Thoracic aorta (tissue), 2 donors: ENCODE measurements at regions not wholly inside any gene's neighbourhood (a gene's known extent, or its start where the extent isn't known, plus 50 kb on each side); places are given as distances from the start of the nearest gene placed in this dataset.

ENCODE experiments used
- ATAC-seq: fragments of 150-250 bp; one replicate; pipeline ENCODE4 v1.8.0; 2017; ENCODE audit warnings: low read depth; ENCODE audit not compliant: insufficient number of reproducible peaks, low FRiP score
- DNase-seq: peaks from one replicate; pipeline ENCODE4 v3.0.0-alpha.2; 2020; ENCODE audit warnings: low spot score
- H3K27ac ChIP-seq, 2 donors: fragments of 200-600 bp; sonication (generic); 1 replicate in 1 of 2; 2 replicates in 1 of 2; pipeline ENCODE4 v1.5.1; 2016; ENCODE audit warnings: mild to moderate bottlenecking in 2 of 2, moderate library complexity in 2 of 2
- H3K27me3 ChIP-seq: fragments of 200-600 bp; sonication (generic); replicated peaks from 2 replicates; pipeline ENCODE4 v1.6.0; 2016; ENCODE audit warnings: mild to moderate bottlenecking; ENCODE audit not compliant: insufficient read depth
- H3K36me3 ChIP-seq: fragments of 200-600 bp; sonication (generic); one replicate; pipeline ENCODE4 v1.5.1; 2016
- H3K4me1 ChIP-seq, 2 donors: fragments of 200-600 bp; sonication (generic); 1 replicate in 1 of 2; 2 replicates in 1 of 2; pipeline versions ENCODE4 v1.5.1 to v1.6.0; 2016; ENCODE audit warnings: low read depth in 2 of 2, mild to moderate bottlenecking in 1 of 2; ENCODE audit not compliant: control insufficient read depth in 1 of 2
- H3K4me3 ChIP-seq: fragments of 200-600 bp; sonication (generic); 2 replicates; pipeline ENCODE4 v1.5.1; 2016; ENCODE audit warnings: mild to moderate bottlenecking
- H3K9me3 ChIP-seq: fragments of 200-600 bp; sonication (generic); 2 replicates; pipeline ENCODE4 v1.5.1; 2016
- CTCF ChIP-seq: fragments of 200-600 bp; sonication (generic); IDR thresholded peaks from one replicate; pipeline ENCODE4 v1.5.1; 2019; ENCODE audit warnings: antibody characterized with exemption

- no peak for TF ChIP-seq CTCF
- H3K4me3 ChIP-seq, result no peak overlapping the region
Observed at GRCh38 chr4:65911720-65912119, 241.4 kb upstream of the EPHA5 start.

GRCh38 chr4:65893957-65894755 is 223.9 kb upstream of the EPHA5 start:
- no peaks in the 10 kb centered on the region for H3K9me3 ChIP-seq
- H3K36me3 ChIP-seq, result no peaks in the 10 kb centered on the region
- no peaks in the 10 kb centered on the region for H3K4me1 ChIP-seq
- no peak for TF ChIP-seq CTCF
- H3K4me3 ChIP-seq, result no peak overlapping the region
- ATAC-seq, result no peak
- no peak for DNase-seq
- no peaks in the 10 kb centered on the region for H3K27me3 ChIP-seq
- H3K27ac ChIP-seq, result no peak overlapping the region

More at GRCh38 chr4:65911720-65912119, 241.4 kb upstream of the EPHA5 start:
- Histone ChIP-seq H3K4me1 (no peaks in the 10 kb centered on the region), H3K27me3 (no peaks in the 10 kb centered on the region), H3K9me3 (no peaks in the 10 kb centered on the region), H3K36me3 (no peaks in the 10 kb centered on the region), H3K27ac (no peak overlapping the region)
- DNase-seq (no peak), ATAC-seq (no peak)

DNA sequence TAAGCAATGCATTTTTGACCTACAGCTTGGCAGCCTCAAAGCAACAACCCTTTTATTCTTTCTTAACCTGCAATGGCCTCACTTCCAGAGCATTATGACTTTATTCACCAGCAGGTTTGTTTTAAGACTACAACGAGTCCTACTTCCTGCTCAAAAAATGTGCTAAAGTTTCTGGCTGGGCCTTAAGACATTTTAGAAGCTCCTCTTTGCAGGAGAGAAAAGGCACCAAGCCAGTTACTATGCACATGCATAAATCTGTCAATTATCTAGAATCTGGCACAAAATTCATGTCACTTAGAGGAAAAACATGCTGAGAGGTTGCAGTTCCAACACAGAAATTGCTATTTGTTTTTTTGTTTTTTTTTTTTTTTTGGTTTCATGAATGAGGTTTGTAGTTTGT is 223.0 kb upstream of the EPHA5 start:
- Histone ChIP-seq H3K36me3 (no peaks in the 10 kb centered on the region), H3K4me1 (no peaks in the 10 kb centered on the region), H3K4me3 (no peak overlapping the region), H3K9me3 (no peaks in the 10 kb centered on the region), H3K27me3 (no peaks in the 10 kb centered on the region), H3K27ac (no peak overlapping the region)
- no peak for TF ChIP-seq CTCF
- ATAC-seq, result no peak
- no peak for DNase-seq

DNA sequence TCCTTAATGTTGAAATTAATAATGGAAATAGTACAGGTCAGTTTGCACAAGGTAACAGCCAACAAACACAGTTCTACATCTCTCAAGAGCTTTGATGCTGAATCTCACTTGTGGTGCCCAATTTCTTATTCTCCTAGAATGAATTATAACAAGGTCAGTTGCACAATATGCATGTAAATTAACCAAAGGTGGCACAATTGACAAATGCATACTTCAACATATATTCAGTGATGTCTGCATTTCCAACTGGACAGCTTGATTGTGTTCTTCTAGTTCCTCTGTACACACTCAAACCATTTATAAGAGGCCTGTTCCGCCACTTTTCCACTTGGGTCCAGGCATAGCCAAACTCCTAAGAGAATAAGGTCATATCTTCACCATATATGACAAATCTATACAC is 210.3 kb upstream of the EPHA5 start:
- ATAC-seq (no peak), DNase-seq (no peak)
- Histone ChIP-seq H3K27me3 (no peaks in the 10 kb centered on the region), H3K27ac (no peak overlapping the region), H3K36me3 (no peaks in the 10 kb centered on the region), H3K9me3 (no peaks in the 10 kb centered on the region), H3K4me1 (no peaks in the 10 kb centered on the region), H3K4me3 (no peak overlapping the region)
- no peak for TF ChIP-seq CTCF

GRCh38 chr4:65868096-65868824 is 198.0 kb upstream of the EPHA5 start:
- H3K4me1 ChIP-seq, result no peaks in the 10 kb centered on the region
- no peak for TF ChIP-seq CTCF
- no peaks in the 10 kb centered on the region for H3K9me3 ChIP-seq
- H3K27me3 ChIP-seq, result no peaks in the 10 kb centered on the region
- H3K27ac ChIP-seq, result no peak overlapping the region
- DNase-seq (no peak), ATAC-seq (no peak)
- H3K4me3 ChIP-seq, result no peak overlapping the region
- no peaks in the 10 kb centered on the region for H3K36me3 ChIP-seq
